Upper lobe of left lung (tissue), 6 donors: ENCODE measurements at regions not wholly inside any gene's neighbourhood (a gene's known extent, or its start where the extent isn't known, plus 50 kb on each side); places are given as distances from the start of the nearest gene placed in this dataset.

Experiments
- ATAC-seq, 2 donors: fragments of 200-7000 bp; cut with Tn5 transposase; one replicate each; pipeline ENCODE4 v1.9.1; 2022; ENCODE audit warnings: mild to moderate bottlenecking in 2 of 2, moderate library complexity in 2 of 2; ENCODE audit not compliant: low FRiP score in 2 of 2
- DNase-seq, 2 donors: peaks; one replicate each; pipeline ENCODE4 v3.0.0-alpha.2; 2019 to 2020
- H3K27ac ChIP-seq, 4 donors: fragments of 200-600 bp; sonication (generic); one replicate each; pipeline ENCODE4 v1.5.1; 2016 to 2019
- H3K27me3 ChIP-seq, 4 donors: fragments of 200-600 bp; sonication (generic); one replicate each; pipeline ENCODE4 v1.5.1; 2017 to 2019
- H3K36me3 ChIP-seq, 4 donors: fragments of 200-600 bp; sonication (generic); one replicate each; pipeline ENCODE4 v1.5.1; 2016 to 2019
- H3K4me1 ChIP-seq, 4 donors: fragments of 200-600 bp; sonication (generic); one replicate each; pipeline ENCODE4 v1.5.1; 2018 to 2019
- H3K4me3 ChIP-seq, 4 donors: fragments of 200-600 bp; sonication (generic); one replicate each; pipeline ENCODE4 v1.5.1; 2017 to 2019; ENCODE audit warnings: mild to moderate bottlenecking in 2 of 4, moderate library complexity in 1 of 4
- H3K9me3 ChIP-seq, 4 donors: fragments of 200-600 bp; sonication (generic); one replicate each; pipeline ENCODE4 v1.5.1; 2018 to 2019
- EP300 ChIP-seq, 4 donors: sonication (generic); formaldehyde crosslinking; IDR thresholded peaks; one replicate each; pipeline ENCODE4 v1.5.1; 2017; ENCODE audit warnings: antibody characterized with exemption in 4 of 4, control low read depth in 2 of 4
- POLR2A ChIP-seq, 4 donors: fragments of 450-650 bp; IDR thresholded peaks; one replicate each; pipeline ENCODE4 v1.5.1; 2016 to 2017; ENCODE audit warnings: antibody characterized with exemption in 4 of 4, mild to moderate bottlenecking in 2 of 4
- POLR2AphosphoS5 ChIP-seq, 2 donors: sonication (generic); formaldehyde crosslinking; IDR thresholded peaks; one replicate each; pipeline ENCODE4 v1.5.1; 2017; ENCODE audit warnings: antibody characterized with exemption in 2 of 2
- WGBS, 2 donors: methylation state at CpG; one replicate each; pipeline ENCODE4 v1.1.5; 2017 to 2018; 5-methylcytosine and 5-hydroxymethylcytosine counted together
- TF ChIP-seq, protein P1 (sequence below), 6 experiments: fragments of 450-650 bp in 4 of 6; fragments of 200-600 bp in 2 of 6; sonication (generic) in 2 of 6; IDR thresholded peaks; one replicate each; pipeline ENCODE4 v1.5.1; 2016 to 2019; ENCODE audit warnings: antibody characterized with exemption in 6 of 6
- donor health status: DM: no; HTN: no; CAD: no; lungs with moderate emphysema.
- donor health status: DM: no; HTN: yes; CAD: no; lungs with severe emphysema.

DNA sequence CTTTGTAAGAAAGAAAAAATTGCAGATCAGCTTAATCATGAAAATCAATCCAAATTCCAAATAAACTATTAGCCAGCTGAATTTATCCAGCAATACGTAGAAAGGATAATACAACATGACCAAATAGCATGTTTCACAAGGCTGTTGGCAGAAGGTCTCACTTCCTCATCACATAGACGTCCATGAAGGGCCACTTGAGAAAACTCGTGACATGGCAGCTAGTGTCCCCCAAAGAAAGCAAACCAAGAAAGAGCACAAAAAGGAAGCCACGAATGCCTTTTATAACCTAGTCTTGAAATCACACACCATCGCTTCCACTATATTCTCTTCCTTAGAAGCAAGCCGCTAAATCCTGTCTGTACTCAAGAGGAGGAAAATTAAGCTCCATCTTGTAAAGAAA is 105.6 kb upstream of the NRBF2 start:
- H3K27me3 ChIP-seq, result no peaks in the 10 kb centered on the region
- ATAC-seq (no peak), DNase-seq (peak in 1 of 2 donors; percentile 28)

DNA sequence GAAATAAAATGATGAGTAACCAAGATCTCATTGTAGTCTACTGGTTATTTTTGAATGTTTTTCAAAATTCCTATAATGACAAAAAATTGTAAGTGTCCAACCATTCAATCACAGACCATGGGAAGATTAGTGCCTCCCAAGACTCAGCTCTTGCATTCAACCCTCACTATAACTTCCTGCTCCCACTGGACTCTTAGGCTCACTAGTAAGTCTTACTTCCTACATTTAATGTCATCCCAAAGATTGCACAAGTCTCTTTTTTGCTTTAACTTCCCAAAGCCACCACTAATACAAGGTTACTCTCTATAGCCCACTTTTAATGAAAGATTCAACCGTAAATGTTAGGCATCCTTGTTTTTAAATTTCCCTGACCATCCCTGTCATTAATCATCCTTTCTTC is 111.9 kb upstream of the NRBF2 start:
- Histone ChIP-seq H3K27me3 (no peaks in the 10 kb centered on the region), H3K4me1 (no peaks in the 10 kb centered on the region), H3K9me3 (no peaks in the 10 kb centered on the region), H3K36me3 (no peaks in the 10 kb centered on the region), H3K4me3 (no peak overlapping the region), H3K27ac (no peak overlapping the region)
- 100% methylated on average over 1 of the region's 1 CpG for WGBS, 2 donors
- no peak for ATAC-seq
- TF ChIP-seq, protein P1, sequence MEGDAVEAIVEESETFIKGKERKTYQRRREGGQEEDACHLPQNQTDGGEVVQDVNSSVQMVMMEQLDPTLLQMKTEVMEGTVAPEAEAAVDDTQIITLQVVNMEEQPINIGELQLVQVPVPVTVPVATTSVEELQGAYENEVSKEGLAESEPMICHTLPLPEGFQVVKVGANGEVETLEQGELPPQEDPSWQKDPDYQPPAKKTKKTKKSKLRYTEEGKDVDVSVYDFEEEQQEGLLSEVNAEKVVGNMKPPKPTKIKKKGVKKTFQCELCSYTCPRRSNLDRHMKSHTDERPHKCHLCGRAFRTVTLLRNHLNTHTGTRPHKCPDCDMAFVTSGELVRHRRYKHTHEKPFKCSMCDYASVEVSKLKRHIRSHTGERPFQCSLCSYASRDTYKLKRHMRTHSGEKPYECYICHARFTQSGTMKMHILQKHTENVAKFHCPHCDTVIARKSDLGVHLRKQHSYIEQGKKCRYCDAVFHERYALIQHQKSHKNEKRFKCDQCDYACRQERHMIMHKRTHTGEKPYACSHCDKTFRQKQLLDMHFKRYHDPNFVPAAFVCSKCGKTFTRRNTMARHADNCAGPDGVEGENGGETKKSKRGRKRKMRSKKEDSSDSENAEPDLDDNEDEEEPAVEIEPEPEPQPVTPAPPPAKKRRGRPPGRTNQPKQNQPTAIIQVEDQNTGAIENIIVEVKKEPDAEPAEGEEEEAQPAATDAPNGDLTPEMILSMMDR (IDR thresholded peaks at IDR 0.05), result no peak
- no peak for TF ChIP-seq POLR2AphosphoS5 (IDR thresholded peaks at IDR 0.05)
- no peak for TF ChIP-seq POLR2A (IDR thresholded peaks at IDR 0.05)
- no peak for TF ChIP-seq EP300 (IDR thresholded peaks at IDR 0.05)
- DNase-seq, result no peak

More for the DNA sequence above, 105.6 kb upstream of the NRBF2 start:
- no peak overlapping the region for H3K27ac ChIP-seq
- WGBS, 2 donors, result 60 to 70% methylated on average over 6 of the region's 6 CpGs
- no peaks in the 10 kb centered on the region for H3K4me1 ChIP-seq
- no peak overlapping the region for H3K4me3 ChIP-seq
- TF ChIP-seq POLR2AphosphoS5 (IDR thresholded peaks at IDR 0.05) (no peak), POLR2A (IDR thresholded peaks at IDR 0.05) (no peak), EP300 (IDR thresholded peaks at IDR 0.05) (no peak)
- TF ChIP-seq, protein P1 (IDR thresholded peaks at IDR 0.05), result no peak
- no peaks in the 10 kb centered on the region for H3K36me3 ChIP-seq
- no peaks in the 10 kb centered on the region for H3K9me3 ChIP-seq

DNA sequence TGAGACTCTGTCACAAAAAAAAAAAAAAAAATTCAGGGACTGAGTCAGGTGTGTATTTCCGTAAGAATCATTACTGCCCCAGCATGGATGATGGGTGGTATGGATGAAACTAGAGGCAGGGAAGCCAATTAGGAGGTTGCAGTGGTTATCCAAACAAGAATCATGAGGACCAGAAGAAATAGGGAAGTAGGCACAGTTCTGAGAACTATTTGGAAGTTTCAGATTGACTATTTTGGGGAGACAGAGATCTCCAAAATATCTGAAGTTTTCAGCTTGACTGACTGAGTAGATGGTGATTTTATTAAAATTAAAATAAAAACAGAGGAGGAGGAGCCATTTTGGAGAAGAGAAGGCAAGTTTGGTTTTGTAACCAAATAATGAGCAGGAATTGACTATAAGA is 119.4 kb upstream of the NRBF2 start:
- Histone ChIP-seq H3K4me1 (no peaks in the 10 kb centered on the region), H3K4me3 (no peak overlapping the region), H3K36me3 (no peaks in the 10 kb centered on the region), H3K27me3 (no peaks in the 10 kb centered on the region), H3K27ac (no peak overlapping the region), H3K9me3 (no peaks in the 10 kb centered on the region)
- TF ChIP-seq POLR2AphosphoS5 (IDR thresholded peaks at IDR 0.05) (no peak), EP300 (IDR thresholded peaks at IDR 0.05) (no peak), POLR2A (IDR thresholded peaks at IDR 0.05) (no peak)
- TF ChIP-seq, protein P1 (IDR thresholded peaks at IDR 0.05), result no peak
- 50 to 100% methylated on average over 1 of the region's 1 CpG for WGBS, 2 donors
- DNase-seq (no peak), ATAC-seq (no peak)

DNA sequence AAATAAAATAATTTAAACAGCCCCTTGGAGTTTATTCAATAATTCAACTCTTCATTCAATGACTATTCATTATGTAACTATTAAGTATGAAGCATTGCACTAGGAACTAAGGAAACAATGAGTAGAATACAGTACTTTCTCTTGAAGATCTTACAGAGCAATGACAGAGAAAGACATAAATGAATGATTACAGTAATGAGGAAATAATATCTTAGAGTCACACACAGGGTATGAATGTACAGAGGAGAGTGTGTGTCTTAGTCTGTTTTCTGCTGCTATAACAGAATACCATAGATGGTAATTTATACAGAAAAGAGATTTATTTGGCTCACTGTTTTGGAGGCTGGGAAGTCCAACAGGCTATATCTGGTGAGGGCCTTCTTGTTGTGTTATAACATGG is 120.5 kb upstream of the NRBF2 start:
- Histone ChIP-seq H3K4me1 (no peaks in the 10 kb centered on the region), H3K27me3 (no peaks in the 10 kb centered on the region), H3K27ac (no peak overlapping the region), H3K36me3 (no peaks in the 10 kb centered on the region), H3K4me3 (no peak overlapping the region), H3K9me3 (no peaks in the 10 kb centered on the region)
- TF ChIP-seq POLR2A (IDR thresholded peaks at IDR 0.05) (no peak), POLR2AphosphoS5 (IDR thresholded peaks at IDR 0.05) (no peak), EP300 (IDR thresholded peaks at IDR 0.05) (no peak)
- TF ChIP-seq, protein P1 (IDR thresholded peaks at IDR 0.05), result no peak
- ATAC-seq (no peak), DNase-seq (no peak)

DNA sequence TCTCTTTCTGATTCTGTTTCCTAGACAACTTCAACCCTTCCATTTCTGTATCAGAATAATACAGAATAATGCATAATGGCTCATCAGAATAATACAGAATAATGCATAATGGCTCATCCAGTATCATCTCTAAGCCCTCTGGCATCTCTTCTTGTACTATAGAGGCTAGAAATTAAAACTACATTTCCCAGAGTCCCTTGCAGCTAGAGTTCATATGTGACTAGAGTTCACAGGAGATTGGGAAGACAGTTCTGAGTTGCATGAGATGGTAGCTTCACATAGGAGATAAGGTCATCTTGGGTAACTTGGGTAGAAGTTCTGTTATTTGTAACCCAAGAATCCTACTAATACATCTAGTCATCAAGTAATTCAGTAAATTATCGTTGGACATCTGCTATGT is 122.9 kb upstream of the NRBF2 start:
- no peak overlapping the region for H3K4me3 ChIP-seq
- H3K27ac ChIP-seq, result no peak overlapping the region
- TF ChIP-seq POLR2AphosphoS5 (IDR thresholded peaks at IDR 0.05), result no peak
- TF ChIP-seq POLR2A (IDR thresholded peaks at IDR 0.05), result no peak
- TF ChIP-seq, protein P1 (IDR thresholded peaks at IDR 0.05), result no peak
- TF ChIP-seq EP300 (IDR thresholded peaks at IDR 0.05), result no peak
- no peak for DNase-seq
- WGBS, 2 donors, result 88 to 96% methylated on average over 1 of the region's 1 CpG
- no peak for ATAC-seq
- no peaks in the 10 kb centered on the region for H3K36me3 ChIP-seq
- H3K27me3 ChIP-seq, result no peaks in the 10 kb centered on the region
- no peaks in the 10 kb centered on the region for H3K9me3 ChIP-seq
- H3K4me1 ChIP-seq, result no peaks in the 10 kb centered on the region
